K562 (cell line): ENCODE measurements at regions not wholly inside any gene's neighbourhood (a gene's known extent, or its start where the extent isn't known, plus 50 kb on each side); places are given as distances from the start of the nearest gene placed in this dataset.

Experiments used
- ATAC-seq: fragments of 200-7000 bp; cut with Tn5 transposase; 3 replicates; pipeline ENCODE4 v1.9.1; 2020; ENCODE audit warnings: moderate library complexity
- BruUV-seq: library from RNA; stranded (reverse); fragments of 400-500 nt; replicated peaks from 2 replicates; lab custom pipeline; 2021; lab: Mats Ljungman, UMichigan
- CTCF ChIA-PET: fragments of 300-600 bp; formaldehyde crosslinking; extraction: SDS; loops from one replicate; lab custom pipeline; 2021; ENCODE audit warnings: low intra/inter-chr PET ratio; lab: Yijun Ruan, JAX
- POLR2A ChIA-PET: fragments of 300-600, 350-650 bp; sonication (Branson Sonifier 250); formaldehyde crosslinking; extraction: SDS; loops from one replicate; lab custom pipeline; 2021; ENCODE audit warnings: antibody characterized with exemption, inconsistent platforms; lab: Yijun Ruan, JAX
- DNase-seq, 4 experiments: peaks; one replicate each; pipeline versions ENCODE4 v3.0.0 to v3.0.0-alpha.2; 2011 to 2018; ENCODE audit warnings: low spot score in 3 of 4, mixed read lengths in 3 of 4; ENCODE audit errors: extremely low read depth in 1 of 4
- FAIRE-seq: peaks from 2 replicates; lab custom pipeline; 2011; peaks lifted over from hg19 to GRCh38; lab: Jason Lieb, UNC
- H2AFZ ChIP-seq: 2 replicates; pipeline ENCODE4 v1.6.0; 2011; ENCODE audit warnings: low read depth, low read length, control low read depth, inconsistent platforms
- H3K27ac ChIP-seq: fragments of 200-600 bp; 3 replicates; pipeline ENCODE4 v1.8.0; 2011; ENCODE audit warnings: low read depth, mild to moderate bottlenecking, control low read depth, inconsistent platforms, low read length, moderate library complexity, mixed read lengths; ENCODE audit errors: extremely low read depth
- H3K27me3 ChIP-seq, 2 experiments: fragments of 300-600 bp in 1 of 2; 2 replicates in 1 of 2; 3 replicates in 1 of 2; pipeline versions ENCODE4 v1.6.0 to v1.8.0; 2011; ENCODE audit warnings: inconsistent platforms in 2 of 2, low read length in 2 of 2, mild to moderate bottlenecking in 1 of 2, mixed read lengths in 1 of 2, moderate library complexity in 1 of 2; ENCODE audit not compliant: control insufficient read depth in 2 of 2, insufficient read depth in 2 of 2
- H3K36me3 ChIP-seq: fragments of 300-600 bp; 3 replicates; pipeline ENCODE4 v1.8.0; 2011; ENCODE audit warnings: mild to moderate bottlenecking, low read length, inconsistent platforms; ENCODE audit not compliant: control insufficient read depth, insufficient read depth
- H3K4me1 ChIP-seq, 2 experiments: fragments of 200-600 bp in 1 of 2; replicated peaks in 1 of 2; 2 replicates in 1 of 2; 3 replicates in 1 of 2; pipeline versions ENCODE4 v1.5.1 to v1.8.0; 2011; ENCODE audit warnings: inconsistent platforms in 2 of 2, low read length in 2 of 2, mild to moderate bottlenecking in 1 of 2, mixed read lengths in 1 of 2, moderate library complexity in 1 of 2; ENCODE audit not compliant: control insufficient read depth in 2 of 2, insufficient read depth in 2 of 2
- H3K4me2 ChIP-seq: 2 replicates; pipeline ENCODE4 v1.6.1; 2011; ENCODE audit warnings: low read length, control low read depth, inconsistent platforms, mixed read lengths; ENCODE audit not compliant: insufficient read depth
- H3K4me3 ChIP-seq: fragments of 200-600 bp; sonication (generic), shearing (Covaris generic); 2 replicates; pipeline ENCODE4 v1.5.1; 2016; ENCODE audit warnings: control low read depth, inconsistent platforms
- H3K79me2 ChIP-seq: fragments of 200-600 bp; 3 replicates; pipeline ENCODE4 v1.8.0; 2011; ENCODE audit warnings: low read length, inconsistent platforms; ENCODE audit not compliant: control insufficient read depth, insufficient read depth
- H3K9ac ChIP-seq, 2 experiments: 2 replicates each; pipeline versions ENCODE4 v1.6.0 to v1.6.1; 2011; ENCODE audit warnings: low read depth in 2 of 2, low read length in 2 of 2, control low read depth in 1 of 2, inconsistent platforms in 1 of 2, mild to moderate bottlenecking in 1 of 2, mixed read lengths in 1 of 2; ENCODE audit not compliant: insufficient read depth in 1 of 2
- H3K9me1 ChIP-seq: one replicate; pipeline ENCODE4 v1.6.0; 2011; ENCODE audit warnings: inconsistent platforms, mild to moderate bottlenecking, low read length, moderate library complexity; ENCODE audit not compliant: control insufficient read depth, insufficient read depth
- H3K9me3 ChIP-seq: replicated peaks from 2 replicates; pipeline ENCODE4 v1.5.1; 2011; ENCODE audit warnings: low read depth, low read length, inconsistent platforms; ENCODE audit not compliant: control insufficient read depth, insufficient read depth
- H4K20me1 ChIP-seq: replicated peaks from 2 replicates; pipeline ENCODE4 v1.6.1; 2011; ENCODE audit warnings: low read length, inconsistent platforms, mixed read lengths; ENCODE audit not compliant: control insufficient read depth, insufficient read depth
- ARNT ChIP-seq, 2 experiments: fragments of 450-650 bp; IDR thresholded peaks; 2 replicates each; pipeline ENCODE4 v1.6.1; 2016; ENCODE audit warnings: mild to moderate bottlenecking in 1 of 2
- GATAD2B ChIP-seq: fragments of 450-650 bp; IDR thresholded peaks from 2 replicates; pipeline ENCODE4 v1.6.1; 2017; ENCODE audit warnings: mild to moderate bottlenecking, borderline replicate concordance
- HDAC6 ChIP-seq: IDR thresholded peaks from 2 replicates; pipeline ENCODE4 v1.6.1; 2012; ENCODE audit warnings: low read depth, mild to moderate bottlenecking, control low read depth, inconsistent platforms, low read length, moderate library complexity
- MAZ ChIP-seq, 2 experiments: fragments of 450-650 bp in 1 of 2; sonication (generic) in 1 of 2; formaldehyde crosslinking; IDR thresholded peaks in 1 of 2; conservative IDR thresholded peaks in 1 of 2; 2 replicates each; pipeline versions ENCODE4 v1.4.0 to v1.5.0; 2020; ENCODE audit warnings: mild to moderate bottlenecking in 1 of 2, missing genetic modification reagents in 1 of 2
- RBM25 ChIP-seq: fragments of 200-400 bp; formaldehyde crosslinking; IDR thresholded peaks from 2 replicates; pipeline ENCODE4 v1.6.1; 2018; ENCODE audit warnings: low read length, low read depth, moderate library complexity; ENCODE audit not compliant: severe bottlenecking
- TEAD2 ChIP-seq: fragments of 450-650 bp; IDR thresholded peaks from 2 replicates; pipeline ENCODE4 v1.6.1; 2016; ENCODE audit warnings: missing genetic modification characterization, control low read depth, missing compliant biosample characterization
- TSC22D4 ChIP-seq: fragments of 450-650 bp; IDR thresholded peaks from 2 replicates; pipeline ENCODE4 v1.6.1; 2016; ENCODE audit warnings: missing genetic modification characterization, missing biosample characterization, control low read depth
- ZNF146 ChIP-seq: IDR thresholded peaks from one replicate; pipeline ENCODE4 v1.6.1; 2018; ENCODE audit warnings: missing compliant biosample characterization; ENCODE audit not compliant: unreplicated experiment
- ZNF518B ChIP-seq: fragments of 250-450 bp; sonication (Bioruptor Pico); IDR thresholded peaks from 2 replicates; pipeline ENCODE4 v1.5.0; 2021; ENCODE audit warnings: mild to moderate bottlenecking, moderate library complexity
- WGBS: fragments of 100-300 bp; shearing (Covaris generic); methylation state at CpG from one replicate; pipeline ENCODE4 v1.1.6; 2016; ENCODE audit warnings: low coverage, mixed read lengths; ENCODE audit not compliant: insufficient coverage; ENCODE audit errors: missing lambda C conversion rate; 5-methylcytosine and 5-hydroxymethylcytosine counted together
- in situ Hi-C: fragments of 300-500 bp; cut with MboI; formaldehyde crosslinking; loops from 4 replicates; pipeline ENCODE4 v1.15.0; 2018; ENCODE audit warnings: inconsistent platforms, mixed read lengths
- intact Hi-C: fragments of 100-400 bp; cut with micrococcal nuclease; formaldehyde crosslinking; loops from 2 replicates; pipeline ENCODE4 v1.14.2; 2022

GRCh38 chr9:87093777-87094176 lies 146.5 kb upstream of the GAS1 start:
- in situ Hi-C loops, result no loop called here
- 0% methylated on average over 3 of the region's 3 CpGs for WGBS
- Histone ChIP-seq H3K4me2 (no peak overlapping the region), H2AFZ (no peak overlapping the region), H3K9me3 (no peaks in the 10 kb centered on the region), H3K9ac (no peak overlapping the region), H3K79me2 (no peaks in the 10 kb centered on the region), H3K4me1 (no peaks in the 10 kb centered on the region), H3K36me3 (no peaks in the 10 kb centered on the region), H3K4me3 (no peak overlapping the region), H3K27ac (no peak overlapping the region), H3K27me3 (0 out of 5 replicates have a peak, but pooled peaks cover 0 to 5% of the 10 kb centered on the region in 2 experiments), H4K20me1 (no peaks in the 10 kb centered on the region), H3K9me1 (no peaks in the 10 kb centered on the region)
- intact Hi-C loops, result no loop called here
- DNase-seq (no peak), ATAC-seq (no peak), FAIRE-seq (no peak)
- ChIA-PET CTCF (no interaction called here), POLR2A (no interaction called here)
- no TSS peak for BruUV-seq
- TF ChIP-seq ZNF146 (peak; percentile 89), TSC22D4 (tag) (no peak), RBM25 (peak; percentile 35), HDAC6 (no peak), TEAD2 (no peak), MAZ (CRISPR knock-in tag; conservative IDR thresholded peaks at IDR 0.05 in 1 of 2, IDR thresholded peaks at IDR 0.05 in 1 of 2) (no peak), GATAD2B (no peak), ZNF518B (CRISPR knock-in tag) (no peak), ARNT (IDR thresholded peaks at IDR 0.05) (no peak)
